ENCODE measurements at regions not wholly inside any gene's neighbourhood (a gene's known extent, or its start where the extent isn't known, plus 50 kb on each side); places are given as distances from the start of the nearest gene placed in this dataset.
"Not testable (repeated sequence)": the region's sequence is repeated elsewhere in the genome, so short reads cannot be mapped to it uniquely, and the experiment has no call there.

GRCh38 chr5:23440703-23441102 is 66.7 kb upstream of the PRDM9 start:
- no peak for DNase-seq (ENCODE audit: low spot score in 2 of 2)
- Histone ChIP-seq H3K9me3 (no peaks in the 10 kb centered on the region), H3K27me3 (no peaks in the 10 kb centered on the region), H3K4me3 (no peak overlapping the region), H3K27ac (no peak overlapping the region), H3K36me3 (no peaks in the 10 kb centered on the region), H3K4me1 (no peaks in the 10 kb centered on the region)
- intact Hi-C loops (cut with DNase I; ENCODE audit: low total_unique reads), result no loop called here
- TF ChIP-seq POLR2AphosphoS5 (IDR thresholded peaks at IDR 0.05), result no peak
- TF ChIP-seq, protein P1, sequence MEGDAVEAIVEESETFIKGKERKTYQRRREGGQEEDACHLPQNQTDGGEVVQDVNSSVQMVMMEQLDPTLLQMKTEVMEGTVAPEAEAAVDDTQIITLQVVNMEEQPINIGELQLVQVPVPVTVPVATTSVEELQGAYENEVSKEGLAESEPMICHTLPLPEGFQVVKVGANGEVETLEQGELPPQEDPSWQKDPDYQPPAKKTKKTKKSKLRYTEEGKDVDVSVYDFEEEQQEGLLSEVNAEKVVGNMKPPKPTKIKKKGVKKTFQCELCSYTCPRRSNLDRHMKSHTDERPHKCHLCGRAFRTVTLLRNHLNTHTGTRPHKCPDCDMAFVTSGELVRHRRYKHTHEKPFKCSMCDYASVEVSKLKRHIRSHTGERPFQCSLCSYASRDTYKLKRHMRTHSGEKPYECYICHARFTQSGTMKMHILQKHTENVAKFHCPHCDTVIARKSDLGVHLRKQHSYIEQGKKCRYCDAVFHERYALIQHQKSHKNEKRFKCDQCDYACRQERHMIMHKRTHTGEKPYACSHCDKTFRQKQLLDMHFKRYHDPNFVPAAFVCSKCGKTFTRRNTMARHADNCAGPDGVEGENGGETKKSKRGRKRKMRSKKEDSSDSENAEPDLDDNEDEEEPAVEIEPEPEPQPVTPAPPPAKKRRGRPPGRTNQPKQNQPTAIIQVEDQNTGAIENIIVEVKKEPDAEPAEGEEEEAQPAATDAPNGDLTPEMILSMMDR (IDR thresholded peaks at IDR 0.05), result no peak

DNA sequence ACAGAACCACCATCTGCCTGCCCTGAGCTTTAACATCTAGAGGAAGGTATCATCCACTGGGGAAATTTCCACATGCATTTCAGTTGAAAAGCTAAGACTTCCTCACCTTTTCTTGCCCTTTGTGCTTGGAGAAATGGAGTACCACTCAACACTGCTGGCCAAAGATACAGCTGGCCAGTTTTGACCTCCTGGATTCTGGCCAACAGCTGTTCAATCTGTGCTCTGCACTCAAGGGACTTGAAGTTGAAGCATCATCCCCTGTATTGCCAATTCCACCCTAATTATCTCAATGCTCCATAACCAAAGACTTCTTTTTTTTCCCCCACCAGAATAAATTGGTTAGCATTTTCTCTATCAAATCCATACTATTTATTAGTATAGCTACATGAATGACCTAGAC is 70.4 kb upstream of the PRDM9 start:
- intact Hi-C loops (cut with DNase I; ENCODE audit: low total_unique reads), result no loop called here
- Histone ChIP-seq H3K4me3 (no peak overlapping the region), H3K36me3 (no peaks in the 10 kb centered on the region), H3K27ac (no peak overlapping the region), H3K9me3 (no peaks in the 10 kb centered on the region), H3K4me1 (no peaks in the 10 kb centered on the region), H3K27me3 (no peaks in the 10 kb centered on the region)
- DNase-seq (ENCODE audit: low spot score in 2 of 2), result no peak
- no peak for TF ChIP-seq POLR2AphosphoS5 (IDR thresholded peaks at IDR 0.05)
- TF ChIP-seq, protein P1 (IDR thresholded peaks at IDR 0.05), result no peak
- TF ChIP-seq POLR2A (IDR thresholded peaks at IDR 0.05), result no peak

DNA sequence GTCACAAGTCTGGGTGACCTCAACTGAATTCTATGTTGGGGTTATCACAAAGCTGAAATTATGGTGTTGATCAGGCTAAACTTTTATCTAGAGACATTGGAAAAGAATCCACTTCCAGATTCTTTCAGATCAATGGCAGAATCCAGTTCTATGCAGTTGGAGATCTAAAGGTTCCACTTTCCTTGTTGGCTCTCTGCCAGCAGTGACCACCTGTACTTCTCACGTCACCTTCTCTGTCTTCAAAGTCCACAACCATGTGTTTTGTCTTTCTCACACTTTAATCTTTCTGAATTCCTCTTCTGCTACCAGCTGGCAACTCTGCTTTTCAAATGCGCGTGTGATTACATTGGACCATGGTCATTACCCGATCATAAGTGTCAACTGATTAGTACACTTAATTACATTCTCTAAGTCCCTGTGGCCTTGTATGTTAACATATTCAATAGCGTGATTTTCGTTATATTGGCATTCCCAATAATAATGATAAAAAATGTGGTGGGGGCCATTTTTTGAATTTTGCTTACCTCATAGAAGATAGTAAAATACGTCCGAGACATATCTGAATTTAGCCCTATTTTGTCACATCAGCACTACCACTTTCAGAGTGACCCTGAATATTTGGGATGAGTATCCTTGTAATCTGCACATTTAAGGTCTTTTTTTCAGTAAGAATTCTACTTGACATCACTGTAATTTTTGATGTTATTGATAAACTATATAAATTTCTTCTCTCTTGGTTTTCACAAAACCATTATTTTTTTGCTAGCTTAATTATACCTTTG is 73.7 kb upstream of the PRDM9 start:
- intact Hi-C loops (cut with DNase I; ENCODE audit: low total_unique reads), result no loop called here

DNA sequence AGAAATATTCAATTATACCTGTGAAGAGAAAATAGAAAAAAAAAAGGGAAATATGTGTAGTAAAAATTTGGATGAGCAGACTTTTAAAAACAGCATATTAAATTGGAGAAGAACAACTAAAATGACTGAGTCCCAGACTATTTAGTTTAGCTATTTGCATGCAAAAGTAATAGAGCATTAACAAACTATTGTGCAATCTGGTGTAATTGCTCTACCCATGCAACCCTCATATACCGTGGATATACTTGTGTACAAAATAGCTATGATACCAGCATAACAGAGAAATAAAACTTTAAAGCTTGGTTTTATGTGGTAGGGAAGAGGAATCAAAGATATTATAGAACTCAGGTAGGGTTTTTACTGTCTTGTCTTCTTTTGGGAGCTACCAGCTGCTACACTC is 78.7 kb upstream of the PRDM9 start:
- H3K9me3 ChIP-seq, result no peaks in the 10 kb centered on the region
- intact Hi-C loops (cut with DNase I; ENCODE audit: low total_unique reads), result no loop called here
- no peak for DNase-seq (ENCODE audit: low spot score in 2 of 2)
- TF ChIP-seq POLR2A (IDR thresholded peaks at IDR 0.05), result no peak
- TF ChIP-seq, protein P1 (IDR thresholded peaks at IDR 0.05), result no peak
- TF ChIP-seq POLR2AphosphoS5 (IDR thresholded peaks at IDR 0.05), result no peak
- H3K27ac ChIP-seq, result no peak overlapping the region
- H3K27me3 ChIP-seq, result no peaks in the 10 kb centered on the region
- H3K4me1 ChIP-seq, result no peaks in the 10 kb centered on the region
- no peak overlapping the region for H3K4me3 ChIP-seq
- no peaks in the 10 kb centered on the region for H3K36me3 ChIP-seq

More for the DNA sequence above, 73.7 kb upstream of the PRDM9 start:
- Histone ChIP-seq H3K9me3 (no peaks in the 10 kb centered on the region), H3K27ac (no peak overlapping the region), H3K4me1 (no peaks in the 10 kb centered on the region), H3K36me3 (no peaks in the 10 kb centered on the region), H3K4me3 (no peak overlapping the region), H3K27me3 (no peaks in the 10 kb centered on the region)
- no peak for DNase-seq (ENCODE audit: low spot score in 2 of 2)
- no peak for TF ChIP-seq POLR2A (IDR thresholded peaks at IDR 0.05)
- TF ChIP-seq, protein P1 (IDR thresholded peaks at IDR 0.05), result no peak
- TF ChIP-seq POLR2AphosphoS5 (IDR thresholded peaks at IDR 0.05), result no peak

DNA sequence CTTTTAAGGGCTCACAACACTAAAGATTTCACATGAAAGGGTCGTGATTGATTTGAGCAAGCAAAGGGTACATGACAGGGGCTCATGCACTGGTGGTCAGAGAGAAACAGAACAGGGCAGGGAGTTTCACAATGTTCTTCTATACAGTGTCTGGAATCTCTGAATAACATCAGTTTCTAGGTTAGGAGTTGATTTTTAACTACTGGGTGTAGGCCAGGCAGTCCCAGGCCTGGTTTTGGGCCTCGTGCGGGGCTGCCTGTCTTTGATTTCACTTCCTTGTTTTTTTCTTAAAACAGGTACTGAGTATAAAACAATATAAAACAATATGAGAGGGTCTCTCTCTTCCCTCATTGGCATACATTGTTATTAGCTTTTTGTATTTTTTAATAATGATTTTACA is 87.2 kb upstream of the PRDM9 start:
- H3K36me3 ChIP-seq; H3K27ac ChIP-seq; H3K4me1 ChIP-seq; H3K27me3 ChIP-seq; H3K9me3 ChIP-seq; DNase-seq (ENCODE audit: low spot score in 2 of 2); intact Hi-C loops (cut with DNase I; ENCODE audit: low total_unique reads); H3K4me3 ChIP-seq: not testable (repeated sequence)
